NCI-H2227 (cell line): ENCODE measurements at regions not wholly inside any gene's neighbourhood (a gene's known extent, or its start where the extent isn't known, plus 50 kb on each side); places are given as distances from the start of the nearest gene placed in this dataset.
A peak's percentile ranks its signal among the peaks of the same experiment; 100 is the strongest.
"Not testable (repeated sequence)": the region's sequence is repeated elsewhere in the genome, so short reads cannot be mapped to it uniquely, and the experiment has no call there.

ENCODE experiments used
- DNase-seq: peaks from one replicate; lab custom pipeline; 2025; ENCODE audit not compliant: unreplicated experiment; lab: John Stamatoyannopoulos, UW

- DNase-seq = no peak
Measured at GRCh38 chr2:39875182-39875913, 96.3 kb upstream of the THUMPD2 start.

GRCh38 chr2:39874236-39874635 is 95.2 kb upstream of the THUMPD2 start:
- DNase-seq = no peak

GRCh38 chr2:39873586-39873985 is 94.5 kb upstream of the THUMPD2 start:
- DNase-seq = no peak

GRCh38 chr2:39872748-39873147 is 93.7 kb upstream of the THUMPD2 start:
- no peak for DNase-seq

GRCh38 chr2:39871291-39871761 is 92.3 kb upstream of the THUMPD2 start:
- DNase-seq = peak; percentile 81

- DNase-seq = peak; percentile 32
Measured at GRCh38 chr2:39870871-39871270, 91.8 kb upstream of the THUMPD2 start.

GRCh38 chr2:39867268-39867667 is 88.2 kb upstream of the THUMPD2 start:
- DNase-seq = no peak

GRCh38 chr2:39865751-39866150 is 86.7 kb upstream of the THUMPD2 start:
- DNase-seq = no peak

- DNase-seq = not testable (repeated sequence)
Measured at GRCh38 chr2:39863672-39864071, 84.6 kb upstream of the THUMPD2 start.

- DNase-seq = no peak
Measured at GRCh38 chr2:39860538-39860937, 81.5 kb upstream of the THUMPD2 start.

- no peak for DNase-seq
Measured at GRCh38 chr2:39858677-39859076, 79.6 kb upstream of the THUMPD2 start.

GRCh38 chr2:39855856-39856255 is 76.8 kb upstream of the THUMPD2 start:
- DNase-seq = peak; percentile 65

GRCh38 chr2:39854771-39855170 is 75.7 kb upstream of the THUMPD2 start:
- no peak for DNase-seq

GRCh38 chr2:39852831-39853230 is 73.8 kb upstream of the THUMPD2 start:
- DNase-seq = no peak

- DNase-seq = peak; percentile 41
Measured at GRCh38 chr2:39851651-39852110, 72.6 kb upstream of the THUMPD2 start.

GRCh38 chr2:39851251-39851650 is 72.2 kb upstream of the THUMPD2 start:
- DNase-seq = peak; percentile 55

GRCh38 chr2:39849982-39850526 is 71.0 kb upstream of the THUMPD2 start:
- DNase-seq = no peak

GRCh38 chr2:39849064-39849463 is 70.0 kb upstream of the THUMPD2 start:
- DNase-seq = no peak

- no peak for DNase-seq
Measured at GRCh38 chr2:39845460-39846146, 66.5 kb upstream of the THUMPD2 start.

GRCh38 chr2:39839261-39839848 is 60.3 kb upstream of the THUMPD2 start:
- DNase-seq = no peak

GRCh38 chr2:39838589-39838988 is 59.5 kb upstream of the THUMPD2 start:
- DNase-seq = no peak
